Astrocyte of the cerebellum (primary cell): ENCODE measurements at regions not wholly inside any gene's neighbourhood (a gene's known extent, or its start where the extent isn't known, plus 50 kb on each side); places are given as distances from the start of the nearest gene placed in this dataset.

Experiments used
- DNase-seq: peaks from one replicate; pipeline ENCODE4 v3.0.0-alpha.2; 2011; ENCODE audit warnings: low read depth
- H3K4me3 ChIP-seq: 2 replicates; pipeline ENCODE4 v1.5.1; 2011; ENCODE audit warnings: mild to moderate bottlenecking, low read depth, low read length, moderate library complexity
- in situ Hi-C: cut with HindIII; loops from 2 replicates; pipeline ENCODE4 v1.10.0; 2017; ENCODE audit warnings: low sequenced_read_pairs
- TF ChIP-seq, protein P1 (sequence below): IDR thresholded peaks from 2 replicates; pipeline ENCODE4 v1.5.1; 2012; ENCODE audit warnings: low read length, low read depth, moderate library complexity, mild to moderate bottlenecking; ENCODE audit errors: missing control alignments

DNA sequence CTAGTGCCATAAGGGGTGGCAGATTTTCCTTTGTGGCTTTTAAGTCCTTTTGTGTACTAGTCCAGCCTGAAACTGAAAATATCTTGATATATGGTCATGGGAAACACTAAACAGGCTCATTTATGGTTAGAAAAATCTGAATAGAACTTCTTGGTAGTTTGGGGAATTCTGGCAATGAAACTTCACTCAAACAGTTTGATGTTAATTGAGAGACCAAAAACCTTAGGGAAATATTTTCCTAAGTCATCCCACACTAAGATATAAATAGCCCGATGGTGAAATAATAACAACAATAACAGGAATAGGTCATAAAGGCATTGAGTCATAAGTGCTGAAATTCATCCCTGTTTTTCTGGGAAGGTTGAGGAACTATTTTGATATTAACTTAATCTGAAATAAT, 146.2 kb upstream of the SMLR1 start:
- TF ChIP-seq, protein P1, sequence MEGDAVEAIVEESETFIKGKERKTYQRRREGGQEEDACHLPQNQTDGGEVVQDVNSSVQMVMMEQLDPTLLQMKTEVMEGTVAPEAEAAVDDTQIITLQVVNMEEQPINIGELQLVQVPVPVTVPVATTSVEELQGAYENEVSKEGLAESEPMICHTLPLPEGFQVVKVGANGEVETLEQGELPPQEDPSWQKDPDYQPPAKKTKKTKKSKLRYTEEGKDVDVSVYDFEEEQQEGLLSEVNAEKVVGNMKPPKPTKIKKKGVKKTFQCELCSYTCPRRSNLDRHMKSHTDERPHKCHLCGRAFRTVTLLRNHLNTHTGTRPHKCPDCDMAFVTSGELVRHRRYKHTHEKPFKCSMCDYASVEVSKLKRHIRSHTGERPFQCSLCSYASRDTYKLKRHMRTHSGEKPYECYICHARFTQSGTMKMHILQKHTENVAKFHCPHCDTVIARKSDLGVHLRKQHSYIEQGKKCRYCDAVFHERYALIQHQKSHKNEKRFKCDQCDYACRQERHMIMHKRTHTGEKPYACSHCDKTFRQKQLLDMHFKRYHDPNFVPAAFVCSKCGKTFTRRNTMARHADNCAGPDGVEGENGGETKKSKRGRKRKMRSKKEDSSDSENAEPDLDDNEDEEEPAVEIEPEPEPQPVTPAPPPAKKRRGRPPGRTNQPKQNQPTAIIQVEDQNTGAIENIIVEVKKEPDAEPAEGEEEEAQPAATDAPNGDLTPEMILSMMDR, result no peak
- DNase-seq, result no peak
- H3K4me3 ChIP-seq, result no peak overlapping the region
- in situ Hi-C loops, result no loop called here

DNA sequence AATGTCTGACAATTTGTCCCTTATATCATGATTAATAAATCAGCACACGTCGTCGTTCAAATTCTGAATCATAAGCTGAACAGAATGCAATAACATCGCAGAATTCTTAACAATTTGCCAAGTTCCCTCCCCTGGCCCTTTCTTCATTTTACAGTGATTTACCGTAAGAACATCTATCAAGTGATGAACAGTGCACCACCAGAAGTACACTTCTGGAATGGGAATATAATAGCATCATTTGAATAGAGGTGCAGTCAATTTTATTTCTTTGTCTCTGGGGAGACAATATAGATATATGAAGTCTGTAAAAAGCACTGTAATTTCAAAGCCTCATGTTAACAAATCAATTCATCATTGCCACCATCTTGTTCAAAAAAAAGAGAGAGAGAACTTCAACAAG, 145.1 kb upstream of the SMLR1 start:
- in situ Hi-C loops, result no loop called here
- DNase-seq, result no peak
- TF ChIP-seq, protein P1, result no peak
- H3K4me3 ChIP-seq, result no peak overlapping the region

DNA sequence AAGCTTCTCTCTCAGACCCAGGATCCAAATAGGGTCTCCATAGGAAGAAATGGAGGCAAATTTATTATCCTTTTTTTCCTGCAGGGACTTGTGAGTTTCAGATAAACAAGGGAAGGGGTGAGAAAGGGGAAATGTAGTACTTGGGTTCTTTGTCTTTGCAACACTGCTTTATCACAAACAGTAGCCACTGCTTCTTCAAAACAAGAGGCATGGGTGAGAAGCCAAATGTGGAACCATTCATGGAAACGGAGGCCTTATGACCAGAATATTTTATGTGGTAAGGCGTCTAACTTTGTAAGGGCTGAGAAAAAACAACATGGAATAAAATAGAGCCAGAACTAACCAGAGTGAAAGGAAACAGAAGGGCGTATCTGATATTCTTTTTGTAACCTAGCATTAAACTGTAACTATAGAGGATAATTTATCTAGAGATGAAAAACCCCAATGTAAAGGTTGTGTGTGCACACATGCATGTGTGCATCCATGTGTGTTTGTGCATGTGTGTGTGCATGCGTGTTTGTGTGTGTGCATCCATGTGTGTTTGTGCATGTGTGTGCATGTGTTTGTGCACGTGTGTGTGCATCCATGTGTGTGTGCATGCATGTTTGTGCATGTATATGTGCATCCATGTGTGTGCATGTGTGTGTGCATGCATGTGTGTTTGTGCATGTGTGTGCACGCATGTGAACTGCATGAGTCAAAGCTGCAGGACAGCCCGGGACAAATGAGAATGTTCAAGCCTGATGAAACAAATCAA, 143.3 kb upstream of the SMLR1 start:
- DNase-seq, result no peak
- TF ChIP-seq, protein P1, result no peak
- in situ Hi-C loops, result no loop called here

DNA sequence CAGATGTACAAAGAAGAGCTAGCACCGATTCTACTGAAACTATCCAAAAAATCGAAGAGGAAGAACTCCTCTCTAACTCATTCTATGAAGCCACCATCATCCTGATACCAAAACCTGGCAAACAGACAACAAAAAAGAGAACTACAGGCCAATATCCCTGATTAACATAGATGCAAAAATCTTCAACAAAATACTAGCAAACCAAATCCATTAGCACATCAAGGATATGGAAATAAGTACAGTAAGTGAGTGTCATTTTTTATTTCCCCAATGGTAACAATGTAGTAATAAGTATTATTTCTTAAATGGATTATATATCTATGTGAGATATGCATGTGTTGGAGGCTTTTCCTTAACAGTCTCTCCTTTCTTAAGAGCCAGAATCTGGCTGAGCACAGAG, 134.5 kb upstream of the SMLR1 start:
- in situ Hi-C loops, result no loop called here
- TF ChIP-seq, protein P1, result no peak

More for the DNA sequence above, 143.3 kb upstream of the SMLR1 start:
- no peak overlapping the region for H3K4me3 ChIP-seq

DNA sequence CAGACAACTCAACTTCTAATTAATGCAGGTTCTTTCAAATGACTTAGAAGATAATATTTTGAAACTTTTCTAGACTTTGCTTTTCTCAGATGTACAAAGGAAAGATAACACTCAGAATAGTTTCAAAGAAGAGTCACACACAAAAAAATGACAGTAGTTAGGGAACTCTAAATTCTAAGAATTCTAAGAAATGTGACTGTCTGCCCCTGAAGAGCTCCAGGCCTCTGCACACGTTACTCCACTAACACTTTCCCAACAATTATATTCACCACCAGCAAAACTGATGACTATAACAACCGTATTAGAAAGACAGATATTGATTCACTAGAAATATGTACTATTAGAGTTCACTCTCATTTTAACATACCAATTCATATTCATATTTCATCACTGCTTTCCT, 133.3 kb upstream of the SMLR1 start:
- no peak overlapping the region for H3K4me3 ChIP-seq
- in situ Hi-C loops, result no loop called here
- TF ChIP-seq, protein P1, result no peak
- no peak for DNase-seq

More for the DNA sequence above, 134.5 kb upstream of the SMLR1 start:
- DNase-seq, result no peak
- H3K4me3 ChIP-seq, result no peak overlapping the region

DNA sequence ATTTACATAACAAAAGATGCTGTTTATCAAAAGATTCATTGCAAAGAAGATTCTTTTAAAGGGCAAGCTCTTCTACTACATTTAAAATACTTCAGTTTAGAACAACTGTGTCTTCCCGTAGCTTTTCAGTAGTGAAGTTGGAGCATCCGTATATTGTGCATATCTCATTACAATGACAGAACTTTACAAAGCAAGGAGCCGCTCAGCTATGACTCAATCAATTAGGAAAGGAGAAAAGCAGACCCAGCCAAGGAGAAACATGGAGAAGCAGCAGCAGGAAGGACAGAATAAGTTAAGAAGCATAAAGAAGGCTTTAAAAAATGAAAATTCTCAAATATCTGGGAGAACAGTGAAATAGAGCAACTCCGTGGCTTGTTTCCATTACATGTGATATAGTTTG, 132.6 kb upstream of the SMLR1 start:
- no peak overlapping the region for H3K4me3 ChIP-seq
- in situ Hi-C loops, result no loop called here
- TF ChIP-seq, protein P1, result no peak
- DNase-seq, result no peak
